Fibroblast of skin of right quadriceps (primary cell): ENCODE measurements at regions not wholly inside any gene's neighbourhood (a gene's known extent, or its start where the extent isn't known, plus 50 kb on each side); places are given as distances from the start of the nearest gene placed in this dataset.
A peak's percentile ranks its signal among the peaks of the same experiment; 100 is the strongest.

Experiments used
- DNase-seq: peaks from one replicate; pipeline ENCODE4 v3.0.0-alpha.2; 2013

DNA sequence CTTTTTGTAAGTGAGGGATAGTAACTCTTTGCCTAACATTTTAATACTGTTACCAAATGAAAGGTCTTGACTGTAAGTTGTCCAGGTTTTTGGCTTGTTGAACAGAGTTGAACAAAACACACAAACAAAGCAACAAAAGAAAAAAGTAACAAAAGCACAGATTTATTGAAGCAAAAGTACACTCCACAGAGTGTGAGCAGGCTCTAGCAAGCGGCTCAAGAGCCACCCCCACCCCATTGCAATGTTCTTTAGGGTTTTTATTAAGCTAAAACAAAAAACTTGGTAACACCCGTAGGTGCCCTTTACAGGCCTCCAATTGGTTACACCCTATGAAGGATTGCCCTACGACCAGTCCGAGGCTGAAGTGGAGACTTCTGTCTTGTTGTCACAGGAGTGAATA is 197.4 kb upstream of the MAP3K1 start:
- no peak for DNase-seq

GRCh38 chr5:56616454-56617160 is 198.7 kb upstream of the MAP3K1 start:
- DNase-seq, result no peak

- peak; percentile 22 for DNase-seq
Observed at GRCh38 chr5:56615361-56616153, 199.8 kb upstream of the MAP3K1 start.

DNA sequence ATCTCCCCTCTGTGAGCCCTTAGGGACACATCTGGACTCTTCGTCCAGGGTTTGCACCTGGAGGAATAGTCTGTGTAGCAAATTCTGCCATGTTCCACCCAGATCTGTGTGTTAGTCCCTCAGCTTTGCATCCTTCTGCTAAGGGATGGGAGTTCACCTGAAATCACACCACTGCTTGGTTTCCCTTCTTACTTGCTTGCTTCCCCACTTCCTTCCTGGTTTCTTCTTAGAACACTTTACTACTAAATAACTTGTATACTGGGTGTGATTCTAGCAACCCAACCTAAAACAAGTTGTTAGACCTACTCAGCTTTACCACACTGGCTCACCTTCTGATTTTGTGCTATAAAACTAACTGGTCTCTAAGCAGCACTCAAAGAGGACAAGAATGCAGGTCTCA is 202.6 kb upstream of the MAP3K1 start:
- no peak for DNase-seq

GRCh38 chr5:56612353-56612752 is 203.0 kb upstream of the MAP3K1 start:
- no peak for DNase-seq

DNA sequence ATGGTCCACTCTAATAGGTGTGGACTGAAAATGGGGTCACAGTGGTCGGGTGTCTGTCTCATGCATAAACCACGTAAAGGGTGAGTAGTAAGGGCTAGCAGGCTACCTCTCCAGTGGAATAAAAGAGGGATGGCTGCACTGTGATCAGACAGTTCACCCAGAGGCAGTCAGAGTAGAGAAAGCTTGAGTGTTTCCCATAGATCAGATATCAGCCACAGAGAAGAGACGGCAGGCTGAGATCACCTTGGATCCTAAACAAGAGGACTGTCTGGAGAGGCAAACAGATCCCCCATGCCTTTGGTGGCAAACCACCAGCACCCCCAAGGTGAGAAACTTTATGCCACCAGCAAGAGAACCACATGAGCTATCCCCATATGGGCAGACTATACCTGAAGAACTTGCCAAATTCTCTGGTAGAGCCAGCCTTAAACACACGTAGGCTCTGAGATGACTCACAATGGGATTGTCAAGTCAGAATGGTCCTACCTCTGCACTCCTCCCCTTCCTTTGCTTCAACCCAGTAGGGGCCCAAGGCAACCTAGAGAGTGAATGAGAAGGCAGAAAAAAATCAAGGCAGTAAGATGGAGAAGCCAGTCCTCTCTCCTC is 205.2 kb upstream of the MAP3K1 start:
- no peak for DNase-seq

DNA sequence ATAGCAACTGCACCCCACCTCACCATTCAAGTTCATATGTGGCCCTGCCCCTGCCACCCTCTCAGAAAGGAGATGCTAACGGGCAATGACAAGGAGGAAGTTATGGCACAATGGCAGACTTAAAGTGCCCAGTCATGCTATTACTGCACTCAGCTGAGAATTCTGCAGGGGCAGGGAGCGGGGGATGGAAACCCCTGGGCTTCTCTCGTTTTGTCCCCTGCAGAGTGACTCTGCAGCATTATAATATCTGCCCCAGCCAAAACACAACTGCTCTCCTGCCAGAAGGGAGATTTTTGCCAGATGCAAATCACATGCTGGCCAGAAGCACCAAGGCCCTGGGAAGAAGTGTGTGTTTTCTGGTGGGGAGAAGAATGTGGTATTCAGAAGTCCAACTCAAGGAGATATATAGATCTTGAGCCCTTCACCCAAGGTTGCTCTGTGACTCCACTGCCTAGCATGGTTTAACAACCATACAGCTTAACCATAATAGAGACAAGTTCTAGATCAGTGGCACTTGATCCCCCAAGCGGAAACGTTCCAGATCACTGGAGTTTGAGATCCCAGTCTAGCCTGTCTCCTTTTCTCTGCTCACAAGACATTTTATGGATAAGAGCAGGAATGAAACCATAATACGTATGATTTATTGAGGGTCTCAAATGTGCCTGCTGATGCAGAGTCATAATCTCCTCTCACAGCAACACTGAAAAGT is 207.0 kb upstream of the MAP3K1 start:
- peak; percentile 23 for DNase-seq

GRCh38 chr5:56607551-56607950 is 207.8 kb upstream of the MAP3K1 start:
- peak; percentile 71 for DNase-seq

GRCh38 chr5:56607074-56607473 is 208.3 kb upstream of the MAP3K1 start:
- DNase-seq, result peak; percentile 75

DNA sequence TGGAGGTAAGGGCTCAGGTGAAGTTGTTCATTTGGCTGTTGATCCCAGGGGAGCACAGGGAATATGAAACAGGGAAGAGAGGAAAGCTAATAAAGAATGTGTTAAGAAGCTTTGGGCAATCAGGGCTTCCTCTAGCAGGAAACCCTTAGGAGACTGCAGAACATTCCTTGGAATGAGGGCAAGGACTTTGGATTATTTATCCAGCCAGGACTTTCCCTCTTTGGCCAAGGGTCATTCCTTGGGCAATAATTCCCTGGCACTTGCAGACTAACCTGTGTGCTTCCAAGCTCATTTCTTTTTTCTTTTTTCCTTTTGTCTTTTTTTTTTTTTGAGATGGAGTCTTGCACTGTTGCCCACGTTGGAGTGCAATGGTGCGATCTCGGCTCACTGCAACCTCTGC is 209.2 kb upstream of the MAP3K1 start:
- DNase-seq, result no peak

DNA sequence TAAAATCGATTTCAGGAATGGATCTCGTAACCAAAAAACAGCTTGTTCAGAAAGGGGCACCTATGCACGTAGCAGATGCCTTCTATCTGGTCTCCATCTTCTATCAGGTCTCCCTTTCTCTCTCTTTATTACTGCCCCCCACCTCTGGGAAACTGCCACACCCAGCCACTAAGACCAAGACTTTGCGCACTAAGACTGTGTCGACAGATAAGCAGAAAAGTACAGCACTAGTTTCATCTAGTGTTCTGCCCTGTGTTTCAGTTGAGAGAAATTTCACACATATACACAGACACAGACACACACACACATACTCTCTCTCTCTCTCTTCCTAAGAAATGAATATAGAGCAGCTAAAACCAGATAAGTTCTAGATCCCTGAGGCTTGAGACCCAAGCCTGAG is 210.1 kb upstream of the MAP3K1 start:
- DNase-seq, result no peak

DNA sequence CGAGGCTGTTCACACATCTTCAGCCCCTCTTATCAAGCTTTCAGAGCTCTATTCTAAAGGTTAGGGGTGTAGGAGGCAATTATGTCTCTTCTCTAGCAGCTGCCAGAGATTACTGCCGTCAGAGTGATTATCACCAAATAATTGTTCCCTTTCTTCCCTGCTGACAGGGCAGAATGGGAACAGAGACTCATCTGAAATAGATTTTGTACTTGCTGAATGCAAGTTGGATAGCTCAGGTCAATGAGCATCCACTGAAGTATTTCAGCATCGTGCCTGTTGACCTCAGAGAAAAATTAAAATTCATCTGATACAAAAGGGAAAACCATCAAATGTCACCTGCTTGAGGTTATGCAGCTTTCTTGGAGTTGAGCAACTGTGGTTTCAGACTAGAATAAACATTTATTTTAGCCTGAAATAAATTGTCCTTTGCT is 213.7 kb upstream of the MAP3K1 start:
- peak; percentile 47 for DNase-seq

GRCh38 chr5:56598941-56599340 is 216.4 kb upstream of the MAP3K1 start:
- DNase-seq, result no peak

GRCh38 chr5:56596155-56596554 is 219.2 kb upstream of the MAP3K1 start:
- DNase-seq, result no peak

GRCh38 chr5:56595566-56595965 is 219.8 kb upstream of the MAP3K1 start:
- no peak for DNase-seq

DNA sequence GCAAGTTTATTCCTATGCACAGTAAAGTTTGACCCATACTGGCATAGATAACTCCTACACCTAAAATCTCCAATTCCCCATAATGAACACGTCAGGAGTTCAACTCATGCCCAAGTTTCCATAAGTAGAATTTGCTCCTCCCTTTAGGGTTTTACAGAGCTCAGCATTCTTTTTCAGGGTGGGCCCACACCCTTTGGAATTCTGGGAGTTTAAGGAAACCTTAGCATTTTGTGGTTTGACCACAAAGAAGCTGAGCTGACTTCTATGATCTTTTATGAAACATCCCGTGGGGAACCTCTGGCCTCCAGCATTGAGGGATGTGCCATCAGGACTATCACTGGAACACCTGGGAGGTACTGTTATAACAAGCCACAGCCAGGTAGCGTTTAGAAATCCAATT is 220.6 kb upstream of the MAP3K1 start:
- DNase-seq, result peak; percentile 28

DNA sequence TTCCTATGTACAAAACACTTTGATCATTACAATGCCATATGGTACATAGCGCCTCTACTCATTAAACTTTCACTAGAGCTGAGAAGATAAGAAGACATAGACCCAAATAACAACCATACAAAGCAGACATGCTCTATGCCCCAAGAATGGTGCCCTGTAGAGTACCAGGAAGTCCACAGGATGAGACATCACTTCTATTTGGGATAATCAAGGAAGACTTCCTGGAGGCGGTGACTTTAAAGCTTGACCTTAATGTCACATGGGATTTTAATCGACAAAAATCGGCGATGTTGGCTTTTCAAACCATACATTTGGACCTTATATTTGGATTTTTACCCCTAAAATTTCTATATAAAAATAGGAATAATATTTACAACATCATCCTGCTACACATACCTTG is 224.3 kb upstream of the MAP3K1 start:
- DNase-seq, result no peak

GRCh38 chr5:56589481-56589860 is 225.9 kb upstream of the MAP3K1 start:
- DNase-seq, result no peak

- DNase-seq, result no peak
Observed at GRCh38 chr5:56588636-56589480, 226.5 kb upstream of the MAP3K1 start.

GRCh38 chr5:56588131-56588487 is 227.2 kb upstream of the MAP3K1 start:
- no peak for DNase-seq

- no peak for DNase-seq
Observed at GRCh38 chr5:56587381-56588130, 227.8 kb upstream of the MAP3K1 start.
